Smooth muscle cell (in vitro differentiated cells): ENCODE measurements at regions not wholly inside any gene's neighbourhood (a gene's known extent, or its start where the extent isn't known, plus 50 kb on each side); places are given as distances from the start of the nearest gene placed in this dataset.

Source experiments
- DNase-seq: peaks from one replicate; lab custom pipeline; 2025; ENCODE audit not compliant: unreplicated experiment; lab: John Stamatoyannopoulos, UW
- H2AFZ ChIP-seq: fragments of 200-600 bp; sonication (generic); 2 replicates; pipeline ENCODE4 v1.6.0; 2016; ENCODE audit warnings: antibody characterized with exemption, low read depth, mild to moderate bottlenecking
- H3F3A ChIP-seq: fragments of 200-600 bp; sonication (generic); 2 replicates; pipeline ENCODE4 v1.6.0; 2017; ENCODE audit warnings: antibody characterized with exemption, low read depth
- H3K27ac ChIP-seq: fragments of 200-600 bp; sonication (generic); 2 replicates; pipeline ENCODE4 v1.5.1; 2016; ENCODE audit warnings: low read depth, mild to moderate bottlenecking
- H3K27me3 ChIP-seq: fragments of 200-600 bp; sonication (generic); 2 replicates; pipeline ENCODE4 v1.6.1; 2016; ENCODE audit warnings: low read depth, mild to moderate bottlenecking
- H3K36me3 ChIP-seq: fragments of 200-600 bp; sonication (generic); 2 replicates; pipeline ENCODE4 v1.5.1; 2016; ENCODE audit warnings: low read depth
- H3K4me1 ChIP-seq: fragments of 200-600 bp; sonication (generic); 2 replicates; pipeline ENCODE4 v1.5.1; 2016; ENCODE audit warnings: low read depth
- H3K4me2 ChIP-seq: fragments of 200-600 bp; sonication (generic); 2 replicates; pipeline ENCODE4 v1.6.0; 2016; ENCODE audit warnings: mild to moderate bottlenecking
- H3K4me3 ChIP-seq: fragments of 200-600 bp; sonication (generic); 2 replicates; pipeline ENCODE4 v1.5.1; 2016; ENCODE audit warnings: mild to moderate bottlenecking
- H3K79me2 ChIP-seq: fragments of 200-600 bp; sonication (generic); 2 replicates; pipeline ENCODE4 v1.6.0; 2016; ENCODE audit warnings: low read depth, mild to moderate bottlenecking
- H3K9ac ChIP-seq: fragments of 200-600 bp; sonication (generic); 2 replicates; pipeline ENCODE4 v1.6.0; 2016; ENCODE audit warnings: low read depth
- H3K9me3 ChIP-seq: fragments of 200-600 bp; sonication (generic); replicated peaks from 2 replicates; pipeline ENCODE4 v1.5.1; 2016; ENCODE audit warnings: low read depth
- H4K20me1 ChIP-seq: fragments of 200-600 bp; sonication (generic); 2 replicates; pipeline ENCODE4 v1.6.0; 2016; ENCODE audit warnings: low read depth
- WGBS: methylation state at CpG from one replicate; pipeline ENCODE4 v1.1.7; 2016; ENCODE audit warnings: low lambda C conversion rate; 5-methylcytosine and 5-hydroxymethylcytosine counted together
- TF ChIP-seq, protein P1 (sequence below): fragments of 200-600 bp; sonication (generic); IDR thresholded peaks from 2 replicates; pipeline ENCODE4 v1.5.1; 2017; ENCODE audit warnings: borderline replicate concordance, mild to moderate bottlenecking, antibody characterized with exemption; ENCODE audit not compliant: insufficient read depth, poor library complexity, severe bottlenecking

DNA sequence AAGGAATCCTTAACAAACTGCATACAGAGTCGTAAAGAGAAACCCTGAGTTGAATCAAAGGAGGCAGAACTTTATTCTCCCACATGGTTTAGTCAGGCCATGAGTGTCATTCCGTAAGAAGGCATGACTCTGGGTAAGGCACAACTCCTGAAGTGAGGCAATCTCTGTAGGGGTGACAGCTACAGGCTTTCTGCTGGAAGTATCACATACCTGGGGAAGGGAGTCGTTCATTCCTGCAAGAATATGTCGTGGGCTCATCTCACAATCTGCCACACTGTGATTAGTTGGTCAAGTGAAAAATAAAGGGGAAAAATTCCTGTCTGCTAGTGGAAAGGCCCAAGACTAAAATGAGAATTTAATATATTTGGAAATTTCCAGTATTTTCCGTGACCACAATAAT lies 392.6 kb downstream of the POM121L12 start:
- Histone ChIP-seq H3K4me2 (no peak overlapping the region), H3K4me3 (no peak overlapping the region), H3K36me3 (no peaks in the 10 kb centered on the region), H3K27ac (no peak overlapping the region), H2AFZ (no peak overlapping the region), H3K4me1 (no peaks in the 10 kb centered on the region), H4K20me1 (no peaks in the 10 kb centered on the region), H3K79me2 (no peaks in the 10 kb centered on the region), H3F3A (no peaks in the 10 kb centered on the region), H3K9me3 (no peaks in the 10 kb centered on the region), H3K27me3 (no peaks in the 10 kb centered on the region), H3K9ac (no peak overlapping the region)
- WGBS = 87% methylated on average over 5 of the region's 5 CpGs
- TF ChIP-seq, protein P1, sequence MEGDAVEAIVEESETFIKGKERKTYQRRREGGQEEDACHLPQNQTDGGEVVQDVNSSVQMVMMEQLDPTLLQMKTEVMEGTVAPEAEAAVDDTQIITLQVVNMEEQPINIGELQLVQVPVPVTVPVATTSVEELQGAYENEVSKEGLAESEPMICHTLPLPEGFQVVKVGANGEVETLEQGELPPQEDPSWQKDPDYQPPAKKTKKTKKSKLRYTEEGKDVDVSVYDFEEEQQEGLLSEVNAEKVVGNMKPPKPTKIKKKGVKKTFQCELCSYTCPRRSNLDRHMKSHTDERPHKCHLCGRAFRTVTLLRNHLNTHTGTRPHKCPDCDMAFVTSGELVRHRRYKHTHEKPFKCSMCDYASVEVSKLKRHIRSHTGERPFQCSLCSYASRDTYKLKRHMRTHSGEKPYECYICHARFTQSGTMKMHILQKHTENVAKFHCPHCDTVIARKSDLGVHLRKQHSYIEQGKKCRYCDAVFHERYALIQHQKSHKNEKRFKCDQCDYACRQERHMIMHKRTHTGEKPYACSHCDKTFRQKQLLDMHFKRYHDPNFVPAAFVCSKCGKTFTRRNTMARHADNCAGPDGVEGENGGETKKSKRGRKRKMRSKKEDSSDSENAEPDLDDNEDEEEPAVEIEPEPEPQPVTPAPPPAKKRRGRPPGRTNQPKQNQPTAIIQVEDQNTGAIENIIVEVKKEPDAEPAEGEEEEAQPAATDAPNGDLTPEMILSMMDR = no peak
- no peak for DNase-seq

DNA sequence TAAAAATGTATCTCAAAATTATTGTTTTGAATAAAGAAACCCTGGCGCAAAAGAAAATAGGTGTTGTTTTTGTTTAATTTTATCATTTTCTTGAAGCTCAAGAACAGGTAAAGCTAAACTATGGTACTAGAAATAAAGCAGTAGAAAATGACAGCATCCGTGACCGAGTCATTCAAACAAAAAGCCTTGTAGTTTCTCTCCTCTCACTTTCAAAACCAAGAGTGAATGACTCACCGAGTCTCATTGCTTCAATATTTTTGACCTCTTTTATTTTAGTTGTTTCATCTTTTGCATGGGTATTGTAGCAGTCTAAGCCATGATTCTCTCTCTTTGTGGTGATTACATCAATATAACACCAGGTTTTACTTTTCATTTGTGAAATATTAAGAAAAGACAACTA lies 396.5 kb downstream of the POM121L12 start:
- H3K36me3 ChIP-seq = no peaks in the 10 kb centered on the region
- TF ChIP-seq, protein P1 = no peak
- no peak for DNase-seq
- no peaks in the 10 kb centered on the region for H3K79me2 ChIP-seq
- 74% methylated on average over 4 of the region's 4 CpGs for WGBS
- H3K9me3 ChIP-seq = no peaks in the 10 kb centered on the region
- H3F3A ChIP-seq = no peaks in the 10 kb centered on the region
- no peaks in the 10 kb centered on the region for H3K27me3 ChIP-seq
- H2AFZ ChIP-seq = no peak overlapping the region
- H3K9ac ChIP-seq = no peak overlapping the region
- H4K20me1 ChIP-seq = no peaks in the 10 kb centered on the region
- H3K4me2 ChIP-seq = no peak overlapping the region
- no peak overlapping the region for H3K27ac ChIP-seq
- no peak overlapping the region for H3K4me3 ChIP-seq
- H3K4me1 ChIP-seq = no peaks in the 10 kb centered on the region

DNA sequence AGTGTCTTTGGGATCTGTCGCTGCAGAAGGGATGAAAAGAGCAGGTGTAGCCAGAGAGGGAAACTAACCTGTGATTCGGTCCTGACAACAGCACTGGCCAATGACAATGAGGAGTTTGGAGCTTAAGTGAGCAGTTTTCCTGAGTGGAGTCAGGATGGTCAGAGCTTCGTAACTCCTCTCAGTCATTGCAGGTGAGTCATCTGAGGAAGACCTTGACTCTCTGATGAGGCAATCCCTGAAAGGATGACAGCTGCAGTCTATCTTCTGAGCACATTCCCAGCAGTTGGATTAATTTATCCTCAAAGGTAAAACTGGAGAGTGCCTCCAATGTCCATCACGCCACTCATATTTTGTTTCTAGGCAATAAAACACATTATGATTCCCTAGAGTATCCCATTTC lies 401.9 kb downstream of the POM121L12 start:
- no peak for DNase-seq
- no peak overlapping the region for H3K4me3 ChIP-seq
- H3K79me2 ChIP-seq = no peaks in the 10 kb centered on the region
- no peaks in the 10 kb centered on the region for H3K9me3 ChIP-seq
- WGBS = 92% methylated on average over 4 of the region's 4 CpGs
- no peak overlapping the region for H3K9ac ChIP-seq
- H3K4me1 ChIP-seq = no peaks in the 10 kb centered on the region
- no peaks in the 10 kb centered on the region for H3K27me3 ChIP-seq
- H3K4me2 ChIP-seq = no peak overlapping the region
- no peak overlapping the region for H3K27ac ChIP-seq
- no peaks in the 10 kb centered on the region for H3K36me3 ChIP-seq
- no peaks in the 10 kb centered on the region for H3F3A ChIP-seq
- no peak overlapping the region for H2AFZ ChIP-seq
- no peaks in the 10 kb centered on the region for H4K20me1 ChIP-seq
- TF ChIP-seq, protein P1 = no peak

DNA sequence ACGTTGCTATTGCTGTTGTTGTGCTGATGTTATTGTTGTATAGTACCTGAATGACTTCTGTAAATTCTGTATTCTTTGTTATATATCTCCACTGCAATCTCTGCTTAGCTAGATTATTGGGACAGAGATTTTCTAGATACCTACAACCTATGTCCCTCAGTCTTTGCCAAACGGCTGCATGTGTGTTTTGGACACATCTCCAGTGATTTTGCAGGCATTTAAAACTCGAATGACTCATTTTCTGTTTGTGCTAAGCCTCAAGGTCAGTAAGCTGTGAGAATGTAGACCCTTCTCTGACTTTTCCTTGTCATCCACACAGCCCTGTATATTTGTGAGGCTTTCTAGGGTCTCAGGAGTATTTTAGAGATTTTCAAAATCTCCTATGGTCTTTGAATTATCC lies 410.7 kb downstream of the POM121L12 start:
- Histone ChIP-seq H3K4me3 (no peak overlapping the region), H3K9me3 (no peaks in the 10 kb centered on the region), H3K9ac (no peak overlapping the region), H3F3A (no peaks in the 10 kb centered on the region), H3K36me3 (no peaks in the 10 kb centered on the region), H3K27ac (no peak overlapping the region), H3K4me2 (no peak overlapping the region), H2AFZ (no peak overlapping the region), H4K20me1 (no peaks in the 10 kb centered on the region), H3K79me2 (no peaks in the 10 kb centered on the region), H3K27me3 (no peaks in the 10 kb centered on the region), H3K4me1 (no peaks in the 10 kb centered on the region)
- DNase-seq = no peak
- 53% methylated on average over 3 of the region's 3 CpGs for WGBS
- TF ChIP-seq, protein P1 = no peak
